ENCODE measurements at regions not wholly inside any gene's neighbourhood (a gene's known extent, or its start where the extent isn't known, plus 50 kb on each side); places are given as distances from the start of the nearest gene placed in this dataset.

DNA sequence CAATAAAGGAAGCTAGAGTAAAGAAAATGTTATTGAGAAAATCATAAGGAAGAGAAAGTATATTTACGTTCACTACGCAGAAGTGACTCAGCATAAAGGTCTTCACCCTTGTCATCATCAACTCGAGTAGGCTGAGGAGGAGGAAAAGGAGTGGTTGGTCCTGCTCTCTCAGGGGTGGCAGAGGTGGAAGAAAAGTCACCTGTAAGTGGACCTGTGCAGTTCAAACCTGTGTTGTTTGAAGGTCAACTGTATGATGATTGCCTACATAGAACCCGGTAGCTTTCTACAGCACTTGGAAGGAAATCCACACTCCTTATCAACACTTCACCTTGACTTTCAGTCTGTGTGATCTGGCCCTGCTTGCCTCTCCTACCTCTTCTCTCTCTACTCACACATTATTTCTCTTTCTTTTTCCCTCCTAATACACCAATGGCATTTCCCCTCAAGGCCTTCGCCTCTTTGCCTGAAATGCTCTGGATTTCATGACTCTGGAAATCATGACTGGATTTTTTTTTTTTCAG is 109.3 kb upstream of the CPEB4 start:
- no peak for DNase-seq
- Mint-ChIP-seq H3K36me3 (ENCODE audit: unreplicated experiment) (no peaks in the 10 kb centered on the region), H3K27ac (ENCODE audit: unreplicated experiment) (no peak overlapping the region), H3K4me3 (ENCODE audit: unreplicated experiment) (no peak overlapping the region), H3K4me1 (ENCODE audit: low read depth, unreplicated experiment) (peaks cover 17% of the 10 kb centered on the region), H3K9me3 (ENCODE audit: unreplicated experiment) (no peaks in the 10 kb centered on the region), H3K27me3 (ENCODE audit: unreplicated experiment) (peaks cover 6% of the 10 kb centered on the region)
- TF ChIP-seq, protein P1, sequence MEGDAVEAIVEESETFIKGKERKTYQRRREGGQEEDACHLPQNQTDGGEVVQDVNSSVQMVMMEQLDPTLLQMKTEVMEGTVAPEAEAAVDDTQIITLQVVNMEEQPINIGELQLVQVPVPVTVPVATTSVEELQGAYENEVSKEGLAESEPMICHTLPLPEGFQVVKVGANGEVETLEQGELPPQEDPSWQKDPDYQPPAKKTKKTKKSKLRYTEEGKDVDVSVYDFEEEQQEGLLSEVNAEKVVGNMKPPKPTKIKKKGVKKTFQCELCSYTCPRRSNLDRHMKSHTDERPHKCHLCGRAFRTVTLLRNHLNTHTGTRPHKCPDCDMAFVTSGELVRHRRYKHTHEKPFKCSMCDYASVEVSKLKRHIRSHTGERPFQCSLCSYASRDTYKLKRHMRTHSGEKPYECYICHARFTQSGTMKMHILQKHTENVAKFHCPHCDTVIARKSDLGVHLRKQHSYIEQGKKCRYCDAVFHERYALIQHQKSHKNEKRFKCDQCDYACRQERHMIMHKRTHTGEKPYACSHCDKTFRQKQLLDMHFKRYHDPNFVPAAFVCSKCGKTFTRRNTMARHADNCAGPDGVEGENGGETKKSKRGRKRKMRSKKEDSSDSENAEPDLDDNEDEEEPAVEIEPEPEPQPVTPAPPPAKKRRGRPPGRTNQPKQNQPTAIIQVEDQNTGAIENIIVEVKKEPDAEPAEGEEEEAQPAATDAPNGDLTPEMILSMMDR (IDR thresholded peaks at IDR 0.05; ENCODE audit: partially characterized antibody, unreplicated experiment): no peak

DNA sequence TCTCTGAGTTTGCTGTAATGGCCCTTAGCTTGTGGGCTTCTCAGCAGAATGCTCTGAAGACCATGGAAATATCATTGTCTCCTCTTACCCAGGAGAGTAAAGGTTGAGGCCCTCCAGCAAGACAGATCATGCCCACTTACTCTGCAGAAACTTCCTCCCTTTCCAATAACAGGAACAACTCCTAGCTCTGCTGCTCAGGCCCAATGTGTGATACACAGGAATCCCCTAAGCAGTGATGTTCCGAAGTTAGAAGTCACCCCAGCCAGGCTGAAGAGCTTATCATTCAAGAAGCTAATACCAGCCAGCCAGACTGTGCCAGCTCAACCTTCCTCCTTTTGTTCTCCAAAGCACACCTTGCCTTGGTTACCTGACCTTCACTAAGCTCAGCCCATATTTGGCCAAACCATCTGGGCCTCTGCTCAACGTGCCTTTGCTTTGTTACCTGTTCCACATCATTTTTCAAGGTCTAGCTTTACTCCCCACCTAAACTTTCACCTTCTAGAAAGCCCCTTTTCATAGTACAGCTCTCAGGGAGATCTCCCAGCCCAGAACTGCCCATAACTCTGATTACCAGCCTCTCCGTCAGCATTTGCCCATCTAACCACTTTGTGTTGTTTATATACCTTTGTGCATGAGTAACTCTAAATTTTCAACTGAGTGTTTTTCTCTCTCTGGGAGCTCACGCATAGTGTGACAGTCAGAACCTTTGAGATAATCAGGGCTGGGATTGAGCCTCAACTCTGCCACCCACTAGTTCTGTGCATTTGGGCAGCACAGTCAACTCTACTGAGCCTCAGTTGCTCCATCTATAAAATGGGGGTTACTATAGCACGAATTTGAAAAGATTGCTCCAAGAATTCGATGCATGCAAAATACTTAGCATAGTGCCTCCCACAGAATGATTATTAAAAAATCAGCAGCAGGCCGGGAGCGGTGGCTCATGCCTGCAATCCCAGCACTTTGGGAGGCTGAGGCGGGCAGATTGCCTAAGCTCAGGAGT is 107.6 kb upstream of the CPEB4 start:
- TF ChIP-seq, protein P1 (IDR thresholded peaks at IDR 0.05; ENCODE audit: partially characterized antibody, unreplicated experiment): no peak
- Mint-ChIP-seq H3K4me3 (ENCODE audit: unreplicated experiment) (no peak overlapping the region), H3K9me3 (ENCODE audit: unreplicated experiment) (no peaks in the 10 kb centered on the region), H3K36me3 (ENCODE audit: unreplicated experiment) (no peaks in the 10 kb centered on the region), H3K27ac (ENCODE audit: unreplicated experiment) (no peak overlapping the region), H3K27me3 (ENCODE audit: unreplicated experiment) (peaks cover 6% of the 10 kb centered on the region), H3K4me1 (ENCODE audit: low read depth, unreplicated experiment) (peaks cover 17% of the 10 kb centered on the region)
- DNase-seq: no peak

DNA sequence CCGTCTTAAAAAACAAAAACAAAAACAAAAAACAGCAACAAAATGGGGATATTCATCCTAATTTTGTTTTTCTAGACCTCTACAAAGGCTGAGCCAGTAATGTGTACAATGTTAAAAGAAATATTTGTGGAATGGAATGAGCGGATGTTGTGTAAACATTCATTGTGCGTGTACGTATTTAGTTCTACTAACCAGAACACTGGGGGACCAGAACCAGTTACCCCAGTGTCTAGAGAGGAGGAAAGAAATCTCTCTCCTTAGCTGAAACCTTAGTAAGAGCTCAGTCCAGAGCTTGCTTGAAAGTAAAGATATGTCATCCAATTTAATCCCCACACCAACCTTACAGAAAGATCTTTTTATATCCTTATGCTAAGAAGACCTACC is 106.7 kb upstream of the CPEB4 start:
- Mint-ChIP-seq H3K4me3 (ENCODE audit: unreplicated experiment) (peak overlapping the region; percentile 48), H3K4me1 (ENCODE audit: low read depth, unreplicated experiment) (peaks cover 24% of the 10 kb centered on the region), H3K27me3 (ENCODE audit: unreplicated experiment) (peaks cover 6% of the 10 kb centered on the region), H3K9me3 (ENCODE audit: unreplicated experiment) (no peaks in the 10 kb centered on the region), H3K27ac (ENCODE audit: unreplicated experiment) (peak overlapping the region; percentile 19), H3K36me3 (ENCODE audit: unreplicated experiment) (no peaks in the 10 kb centered on the region)
- DNase-seq: no peak
- TF ChIP-seq, protein P1 (IDR thresholded peaks at IDR 0.05; ENCODE audit: partially characterized antibody, unreplicated experiment): no peak

DNA sequence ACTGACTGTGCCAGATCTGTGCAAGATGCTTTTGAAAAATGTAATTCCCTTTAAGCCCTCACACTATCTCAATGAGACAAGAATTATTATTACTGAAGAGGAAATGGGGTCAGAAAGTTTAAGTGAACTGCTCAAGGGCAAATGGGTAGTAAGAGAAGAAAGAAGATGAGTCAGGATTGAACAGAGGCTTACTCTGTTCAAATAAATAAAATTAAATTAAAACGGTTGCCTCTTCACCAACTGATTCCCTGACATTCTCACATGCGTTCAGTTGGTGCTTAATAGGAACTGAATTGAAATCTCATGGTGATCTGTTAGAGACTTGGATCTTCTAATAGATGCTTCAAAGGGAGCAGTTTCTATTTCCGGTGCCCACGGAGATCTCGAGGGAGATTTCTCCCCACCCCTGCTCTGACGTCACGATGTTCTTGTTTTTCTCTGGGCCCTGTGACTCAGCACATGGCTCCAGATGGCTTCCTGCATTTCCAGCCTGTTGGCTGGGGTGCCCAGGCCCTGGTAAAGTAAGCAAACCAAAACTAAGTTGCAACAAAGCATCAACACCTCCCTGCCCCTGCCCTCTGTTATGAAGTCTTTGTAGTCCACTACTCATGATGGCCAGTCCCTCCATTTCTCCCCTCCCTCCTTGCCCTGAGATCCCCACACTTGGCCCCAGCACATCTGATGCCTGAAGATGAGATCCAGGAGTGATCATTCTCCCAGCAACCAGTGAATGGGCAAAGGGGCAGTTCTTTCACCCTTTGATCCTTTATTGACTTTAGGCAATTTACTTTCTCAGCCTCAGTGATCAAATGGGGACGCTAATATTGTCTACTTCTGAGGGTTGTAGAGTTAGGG is 106.1 kb upstream of the CPEB4 start:
- H3K27ac Mint-ChIP-seq (ENCODE audit: unreplicated experiment): peak overlapping the region; percentile 60
- H3K4me1 Mint-ChIP-seq (ENCODE audit: low read depth, unreplicated experiment): peaks cover 29% of the 10 kb centered on the region
- H3K36me3 Mint-ChIP-seq (ENCODE audit: unreplicated experiment): no peaks in the 10 kb centered on the region

More for the DNA sequence above, 106.1 kb upstream of the CPEB4 start:
- TF ChIP-seq, protein P1 (IDR thresholded peaks at IDR 0.05; ENCODE audit: partially characterized antibody, unreplicated experiment): no peak
- Mint-ChIP-seq H3K27me3 (ENCODE audit: unreplicated experiment) (peaks cover 8% of the 10 kb centered on the region), H3K4me3 (ENCODE audit: unreplicated experiment) (peak overlapping the region; percentile 48), H3K9me3 (ENCODE audit: unreplicated experiment) (no peaks in the 10 kb centered on the region)
- peak; percentile 32 for DNase-seq
